H4 (cell line): ENCODE measurements at regions not wholly inside any gene's neighbourhood (a gene's known extent, or its start where the extent isn't known, plus 50 kb on each side); places are given as distances from the start of the nearest gene placed in this dataset.

Source experiments
- DNase-seq: peaks from one replicate; pipeline ENCODE4 v3.0.0-alpha.2; 2015; ENCODE audit warnings: low spot score

- DNase-seq = no peak
Measured at GRCh38 chr21:43317959-43318358, 109.0 kb downstream of the SIK1 start.

GRCh38 chr21:43317254-43317748 is 109.6 kb downstream of the SIK1 start:
- no peak for DNase-seq

GRCh38 chr21:43316156-43316845 is 110.6 kb downstream of the SIK1 start:
- DNase-seq = no peak

GRCh38 chr21:43315244-43316137 is 111.4 kb downstream of the SIK1 start:
- DNase-seq = no peak

- DNase-seq = no peak
Measured at GRCh38 chr21:43313939-43314405, 113.0 kb downstream of the SIK1 start.

- DNase-seq = no peak
Measured at GRCh38 chr21:43313221-43313938, 113.6 kb downstream of the SIK1 start.

GRCh38 chr21:43312751-43313169 is 114.2 kb downstream of the SIK1 start:
- no peak for DNase-seq

- DNase-seq = no peak
Measured at GRCh38 chr21:43312011-43312410, 114.9 kb downstream of the SIK1 start.

- no peak for DNase-seq
Measured at GRCh38 chr21:43311301-43311817, 115.6 kb downstream of the SIK1 start.

- no peak for DNase-seq
Measured at GRCh38 chr21:43308815-43309283, 118.1 kb downstream of the SIK1 start.

GRCh38 chr21:43308101-43308814 is 118.7 kb downstream of the SIK1 start:
- no peak for DNase-seq

- DNase-seq = no peak
Measured at GRCh38 chr21:43307677-43308070, 119.3 kb downstream of the SIK1 start.

GRCh38 chr21:43306911-43307676 is 119.8 kb downstream of the SIK1 start:
- peak; percentile 82 for DNase-seq

- no peak for DNase-seq
Measured at GRCh38 chr21:43306391-43306790, 120.5 kb downstream of the SIK1 start.

- no peak for DNase-seq
Measured at GRCh38 chr21:43305811-43306311, 121.1 kb downstream of the SIK1 start.

- DNase-seq = no peak
Measured at GRCh38 chr21:43305336-43305665, 121.6 kb downstream of the SIK1 start.

GRCh38 chr21:43304621-43305335 is 122.2 kb downstream of the SIK1 start:
- DNase-seq = no peak

GRCh38 chr21:43304206-43304605 is 122.7 kb downstream of the SIK1 start:
- no peak for DNase-seq
